Putamen (tissue), 1 donor: ENCODE measurements at regions not wholly inside any gene's neighbourhood (a gene's known extent, or its start where the extent isn't known, plus 50 kb on each side); places are given as distances from the start of the nearest gene placed in this dataset.
A peak's percentile ranks its signal among the peaks of the same experiment; 100 is the strongest.

Experiments
- DNase-seq: peaks from one replicate; pipeline ENCODE4 v3.0.0-alpha.2; 2016; ENCODE audit warnings: low spot score

- DNase-seq, result no peak
Observed at GRCh38 chr12:11946161-11946560, 124.6 kb upstream of the BCL2L14 start.

GRCh38 chr12:11947213-11947612 lies 123.5 kb upstream of the BCL2L14 start:
- DNase-seq, result no peak

GRCh38 chr12:11949738-11950411 lies 120.9 kb upstream of the BCL2L14 start:
- peak; percentile 13 for DNase-seq

DNA sequence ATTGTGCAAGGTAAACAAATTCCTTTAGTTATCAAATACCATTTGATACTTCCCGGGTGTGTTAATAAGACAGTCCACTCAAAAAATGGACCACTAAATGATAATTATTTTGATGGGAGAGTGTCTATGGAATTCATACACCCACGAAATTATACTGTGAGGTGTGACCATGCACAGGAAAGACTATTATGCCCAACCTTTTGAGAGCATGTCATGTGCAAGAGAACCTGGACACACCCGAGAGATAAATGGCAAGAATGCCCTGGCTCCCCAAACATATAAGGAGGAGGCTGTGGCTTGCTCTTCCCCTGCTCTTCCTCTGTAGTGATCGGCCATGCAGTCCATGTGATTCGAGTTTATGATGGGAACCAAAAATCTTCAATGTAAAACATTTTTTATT lies 119.5 kb upstream of the BCL2L14 start:
- DNase-seq, result no peak

DNA sequence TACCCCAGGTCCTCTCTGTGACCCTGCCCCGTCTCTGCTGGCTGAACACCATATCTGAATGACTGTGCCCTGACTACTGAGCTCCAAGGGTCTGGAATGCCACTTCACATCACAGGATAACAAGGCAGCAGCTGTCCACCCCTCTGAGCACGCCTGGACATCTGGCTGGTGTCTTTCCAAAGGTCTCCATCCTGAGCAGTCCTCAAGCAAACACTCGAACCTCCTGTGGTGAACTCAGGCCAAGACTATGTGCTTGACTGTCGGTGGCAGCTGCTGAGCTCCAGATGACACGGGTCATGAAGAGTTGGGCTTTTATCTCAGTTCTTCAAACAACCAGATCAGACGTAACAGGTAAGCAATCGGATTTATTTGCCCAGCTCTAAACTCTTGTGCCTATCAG lies 117.2 kb upstream of the BCL2L14 start:
- DNase-seq, result no peak

DNA sequence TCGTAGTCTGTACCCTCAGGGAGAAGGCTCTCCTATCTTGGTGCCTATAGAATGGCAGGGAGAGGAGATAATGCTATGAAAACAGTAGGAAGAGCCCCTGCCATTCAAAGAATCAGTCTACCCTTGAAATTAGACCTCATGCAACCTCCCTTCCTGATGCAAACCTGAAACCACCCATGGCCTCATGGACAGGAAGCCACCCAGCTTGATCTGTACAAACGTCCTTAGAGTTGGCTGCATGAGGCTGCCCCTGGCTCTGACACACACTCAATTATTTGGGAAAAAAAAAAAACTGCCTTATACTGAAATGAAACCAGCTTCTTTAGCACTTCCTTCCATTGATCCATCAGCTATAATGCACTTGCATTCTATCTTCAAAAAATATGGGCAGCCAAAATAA lies 116.6 kb upstream of the BCL2L14 start:
- no peak for DNase-seq

DNA sequence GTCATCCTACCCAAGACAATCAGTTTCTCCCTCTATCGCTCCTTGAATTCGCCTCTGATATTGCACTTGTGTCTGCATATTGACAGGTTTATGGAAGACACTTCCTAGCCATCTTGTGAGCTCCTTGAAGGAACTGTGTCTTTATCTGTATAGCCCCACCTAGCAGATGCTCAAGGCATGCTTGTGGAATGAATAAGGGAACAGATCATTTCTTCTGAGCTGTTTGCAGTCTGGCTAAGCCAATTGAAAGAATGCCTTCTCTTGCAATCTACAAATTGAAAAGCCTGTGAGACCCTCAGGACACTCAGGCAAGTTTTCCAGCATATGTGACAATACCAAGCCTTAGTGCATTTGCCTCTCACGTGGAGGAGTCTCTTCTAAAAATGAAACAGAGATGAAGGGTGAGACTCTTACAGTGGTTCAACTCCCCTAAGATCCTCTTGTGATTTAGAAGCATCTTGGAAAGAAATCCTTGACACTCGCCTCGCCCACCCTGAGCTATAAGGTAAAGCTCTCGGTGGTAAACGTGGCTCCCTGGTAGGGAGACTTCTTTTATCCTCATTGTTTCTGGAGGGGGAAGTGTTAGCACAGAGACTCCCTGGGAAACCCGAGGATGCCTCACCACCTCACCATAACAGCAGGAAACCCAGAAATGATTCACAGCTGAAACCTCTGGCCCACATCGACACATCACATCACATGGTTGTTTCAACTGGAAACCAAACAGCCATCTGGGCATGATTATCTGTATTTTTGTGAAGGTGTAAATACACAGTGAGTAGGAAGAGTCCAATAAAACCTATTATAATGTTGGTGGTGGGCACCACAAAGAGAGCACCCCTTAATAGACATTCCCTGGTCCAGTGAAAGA lies 112.3 kb upstream of the BCL2L14 start:
- no peak for DNase-seq

GRCh38 chr12:11959117-11959823 lies 111.5 kb upstream of the BCL2L14 start:
- DNase-seq, result no peak

DNA sequence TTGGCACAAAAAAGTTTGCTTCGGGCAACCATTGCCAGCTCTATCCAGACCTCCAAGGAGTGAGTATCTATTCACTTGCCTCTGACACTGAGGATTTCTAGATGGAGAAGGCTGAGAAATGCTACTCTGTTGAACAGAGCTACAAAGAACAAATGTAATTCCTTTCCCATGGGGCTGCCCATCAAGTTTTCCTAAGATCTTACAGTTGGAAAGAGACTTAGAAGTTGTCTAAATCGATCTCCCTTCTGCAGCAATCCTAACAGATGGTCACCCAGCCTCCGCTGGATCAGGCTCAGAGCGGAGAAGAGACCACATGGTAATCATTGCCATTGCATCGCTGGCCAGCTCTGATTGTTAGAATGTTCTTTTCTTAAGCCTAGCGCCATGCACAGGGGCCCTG lies 110.1 kb upstream of the BCL2L14 start:
- no peak for DNase-seq

- no peak for DNase-seq
Observed at GRCh38 chr12:11961686-11962085, 109.1 kb upstream of the BCL2L14 start.

GRCh38 chr12:11962860-11963259 lies 107.9 kb upstream of the BCL2L14 start:
- DNase-seq, result no peak

DNA sequence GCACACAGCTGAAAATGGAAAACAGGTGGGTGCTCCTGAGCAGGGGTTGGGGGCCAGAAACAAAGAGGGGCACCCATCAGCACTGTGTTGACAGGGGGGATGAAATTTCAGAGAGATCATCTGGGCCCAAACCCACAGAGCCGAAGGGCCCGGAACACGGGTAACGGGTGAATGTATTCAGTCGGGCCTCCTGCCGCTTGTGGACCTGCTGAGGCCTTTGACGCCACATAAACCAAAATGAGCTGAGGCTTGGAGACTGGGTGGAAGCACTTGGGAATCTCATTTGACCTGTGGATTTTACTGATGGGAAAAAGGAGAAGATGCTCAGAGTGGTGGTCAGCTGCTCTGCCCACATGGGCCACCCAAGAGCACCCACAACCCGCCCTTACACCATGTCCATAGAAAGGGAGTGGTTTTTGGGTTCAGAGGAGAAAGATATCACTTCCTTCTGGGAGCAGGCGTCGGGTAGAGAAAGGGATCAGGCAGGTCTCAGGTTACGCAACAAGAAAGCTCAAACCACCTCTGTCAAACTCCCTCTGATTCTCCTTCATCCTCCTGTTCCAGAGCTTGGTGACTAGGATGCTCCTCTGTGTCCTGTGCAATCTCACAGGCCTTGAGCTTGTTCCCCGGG lies 106.8 kb upstream of the BCL2L14 start:
- no peak for DNase-seq

- no peak for DNase-seq
Observed at GRCh38 chr12:11965258-11965910, 105.4 kb upstream of the BCL2L14 start.

DNA sequence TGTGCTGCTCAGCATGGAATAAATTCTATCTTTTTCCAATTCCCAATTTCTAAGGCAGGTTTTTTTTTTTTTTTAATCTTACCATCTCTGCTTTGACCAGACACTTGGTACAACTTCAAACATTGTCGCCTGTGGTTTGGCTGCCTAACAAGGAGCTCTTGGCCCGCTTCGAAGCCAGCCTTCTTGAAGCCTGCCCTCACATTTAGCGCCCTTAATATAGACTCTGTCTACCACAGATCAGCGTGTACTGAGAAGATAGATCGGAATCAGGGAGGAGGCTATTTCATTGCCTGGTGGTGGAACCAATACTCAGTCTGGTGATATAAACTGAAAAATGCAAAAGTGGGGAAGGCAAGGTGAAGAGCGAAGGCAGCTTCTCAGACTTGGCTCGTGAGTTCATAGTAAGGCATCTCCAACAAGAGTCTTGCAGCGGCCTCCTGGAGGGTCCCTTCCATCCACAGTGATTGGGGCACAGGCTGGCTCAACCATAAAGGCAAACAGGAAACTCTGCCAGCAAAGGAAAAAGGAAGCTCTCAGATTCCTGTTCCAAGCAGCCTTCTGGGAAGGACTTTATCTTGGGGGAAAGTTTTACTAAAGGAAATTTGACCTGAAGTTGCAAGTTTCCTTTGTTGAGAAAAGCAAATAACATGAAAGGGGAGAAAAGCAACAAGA lies 103.2 kb upstream of the BCL2L14 start:
- DNase-seq, result no peak

GRCh38 chr12:11968048-11968383 lies 102.7 kb upstream of the BCL2L14 start:
- DNase-seq, result no peak

DNA sequence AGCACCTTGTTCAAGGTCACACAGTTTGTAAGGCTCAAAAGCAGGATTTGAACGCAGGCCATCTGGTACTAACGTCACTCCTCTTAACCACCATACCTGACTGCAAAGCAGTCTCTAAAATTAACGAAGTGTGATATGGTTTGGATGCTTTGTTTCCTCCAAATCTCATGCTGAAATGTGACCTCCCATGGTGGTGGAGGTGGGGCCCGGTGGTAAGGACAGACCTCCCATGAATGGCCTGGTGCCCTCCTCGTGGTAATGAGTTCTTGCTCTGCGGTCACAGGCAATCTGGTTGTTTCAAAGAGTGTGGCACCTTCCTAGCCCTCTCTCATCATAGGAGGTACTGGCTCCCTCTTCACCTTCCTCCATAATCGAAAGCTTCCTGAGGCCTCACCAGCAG lies 102.2 kb upstream of the BCL2L14 start:
- DNase-seq, result no peak

- no peak for DNase-seq
Observed at GRCh38 chr12:11969437-11970154, 101.1 kb upstream of the BCL2L14 start.

- no peak for DNase-seq
Observed at GRCh38 chr12:11970155-11970520, 100.6 kb upstream of the BCL2L14 start.

GRCh38 chr12:11973396-11973795 lies 97.3 kb upstream of the BCL2L14 start:
- no peak for DNase-seq

GRCh38 chr12:11976005-11976404 lies 94.7 kb upstream of the BCL2L14 start:
- DNase-seq, result no peak
